ENCODE measurements at regions not wholly inside any gene's neighbourhood (a gene's known extent, or its start where the extent isn't known, plus 50 kb on each side); places are given as distances from the start of the nearest gene placed in this dataset.
"Not testable (repeated sequence)": the region's sequence is repeated elsewhere in the genome, so short reads cannot be mapped to it uniquely, and the experiment has no call there.

DNA sequence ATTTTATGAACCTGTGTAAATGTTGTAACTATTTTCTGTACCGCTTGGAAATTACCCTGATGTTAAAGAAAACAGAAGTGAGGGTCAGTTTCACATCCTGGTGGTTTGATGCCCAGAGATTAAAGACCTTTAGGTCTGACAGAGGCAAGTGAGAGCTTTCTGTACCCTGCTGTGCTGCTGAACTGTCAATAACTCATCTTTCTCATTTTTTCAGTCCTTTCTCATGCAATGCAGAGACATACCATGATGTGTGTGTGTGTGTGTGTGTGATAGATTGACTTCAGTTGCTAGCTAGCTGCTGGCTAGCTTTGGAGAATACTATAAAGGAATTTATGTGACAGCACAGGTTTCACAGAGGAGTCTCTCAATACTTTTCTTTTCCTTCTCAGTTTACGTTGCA lies 2025.6 kb upstream of the LRRTM1 start:
- no peak for TF ChIP-seq CTCF (IDR thresholded peaks at IDR 0.05)

DNA sequence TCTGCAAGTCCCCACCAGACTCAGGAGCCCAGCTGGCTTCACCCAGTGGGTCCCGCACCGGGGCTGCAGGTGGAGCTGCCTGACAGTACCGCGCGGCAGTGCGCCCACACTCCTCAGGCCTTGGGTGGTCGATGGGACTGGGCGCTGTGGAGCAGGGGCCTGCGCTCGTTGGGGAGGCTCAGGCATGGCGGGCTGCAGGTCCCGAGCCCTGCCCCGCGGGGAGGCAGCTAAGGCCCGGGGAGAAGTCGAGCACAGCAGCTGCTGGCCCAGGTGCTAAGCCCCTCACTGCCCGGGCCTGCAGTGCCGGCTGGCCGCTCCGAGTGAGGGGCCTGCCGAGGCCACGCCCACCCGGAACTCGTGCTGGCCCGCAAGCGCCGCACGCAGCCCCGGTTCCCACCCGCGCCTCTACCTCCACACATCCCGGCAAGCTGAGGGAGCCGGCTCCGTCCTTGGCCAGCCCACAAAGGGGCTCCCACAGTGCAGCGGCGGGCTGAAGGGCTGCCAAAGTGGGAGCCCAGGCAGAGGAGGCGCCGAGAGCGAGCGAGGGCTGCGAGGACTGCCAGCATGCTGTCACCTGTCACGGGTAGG lies 2021.7 kb upstream of the LRRTM1 start:
- not testable (repeated sequence) for DNase-seq (ENCODE audit: low spot score); H3K36me3 Mint-ChIP-seq (ENCODE audit: low read depth); H3K27me3 Mint-ChIP-seq (ENCODE audit: low read depth); H3K9me3 Mint-ChIP-seq (ENCODE audit: low read depth); H3K27ac Mint-ChIP-seq (ENCODE audit: unreplicated experiment); H3K4me3 Mint-ChIP-seq (ENCODE audit: unreplicated experiment); H3K4me1 Mint-ChIP-seq (ENCODE audit: low read depth)

More for the DNA sequence above, 2025.6 kb upstream of the LRRTM1 start:
- DNase-seq (ENCODE audit: low spot score), result no peak
- H3K27ac Mint-ChIP-seq (ENCODE audit: unreplicated experiment), result no peak overlapping the region
- no peak overlapping the region for H3K4me3 Mint-ChIP-seq (ENCODE audit: unreplicated experiment)
- no peaks in the 10 kb centered on the region for H3K36me3 Mint-ChIP-seq (ENCODE audit: low read depth)
- no peaks in the 10 kb centered on the region for H3K4me1 Mint-ChIP-seq (ENCODE audit: low read depth)
- peaks cover 3% of the 10 kb centered on the region for H3K9me3 Mint-ChIP-seq (ENCODE audit: low read depth)
- H3K27me3 Mint-ChIP-seq (ENCODE audit: low read depth), result no peaks in the 10 kb centered on the region

DNA sequence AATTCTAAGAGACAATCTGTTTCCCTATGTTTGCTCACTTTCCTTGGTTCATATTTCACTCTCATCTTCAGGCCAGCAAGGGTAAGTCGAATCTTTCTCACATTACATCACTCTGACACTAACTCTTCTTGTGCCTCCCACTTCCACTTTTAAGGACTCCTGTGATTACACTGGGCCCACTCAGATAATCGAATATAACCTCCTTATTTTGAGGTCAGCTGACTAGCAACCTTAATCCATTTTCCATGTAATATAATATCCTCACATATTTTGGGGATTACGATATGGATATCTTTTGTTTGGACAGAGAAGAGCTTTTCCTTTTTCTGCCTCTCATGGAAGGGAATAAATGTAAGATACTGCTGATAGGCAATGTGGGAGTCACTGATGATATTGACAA lies 2015.7 kb upstream of the LRRTM1 start:
- Mint-ChIP-seq H3K27me3 (ENCODE audit: low read depth) (peaks cover 5% of the 10 kb centered on the region), H3K4me3 (ENCODE audit: unreplicated experiment) (no peak overlapping the region), H3K4me1 (ENCODE audit: low read depth) (no peaks in the 10 kb centered on the region), H3K27ac (ENCODE audit: unreplicated experiment) (no peak overlapping the region), H3K9me3 (ENCODE audit: low read depth) (peaks cover 3% of the 10 kb centered on the region), H3K36me3 (ENCODE audit: low read depth) (no peaks in the 10 kb centered on the region)
- no peak for DNase-seq (ENCODE audit: low spot score)
- TF ChIP-seq CTCF (IDR thresholded peaks at IDR 0.05), result no peak

- H3K9me3 Mint-ChIP-seq (ENCODE audit: low read depth), result no peaks in the 10 kb centered on the region
- no peaks in the 10 kb centered on the region for H3K4me1 Mint-ChIP-seq (ENCODE audit: low read depth)
- no peaks in the 10 kb centered on the region for H3K36me3 Mint-ChIP-seq (ENCODE audit: low read depth)
- no peak for DNase-seq (ENCODE audit: low spot score)
- H3K27ac Mint-ChIP-seq (ENCODE audit: unreplicated experiment), result no peak overlapping the region
- no peak overlapping the region for H3K4me3 Mint-ChIP-seq (ENCODE audit: unreplicated experiment)
- no peak for TF ChIP-seq CTCF (IDR thresholded peaks at IDR 0.05)
- H3K27me3 Mint-ChIP-seq (ENCODE audit: low read depth), result peaks cover 6% of the 10 kb centered on the region
These were observed 2012.5 kb upstream of the LRRTM1 start for GRCh38 chr2:82317012-82317411.

- no peak overlapping the region for H3K4me3 Mint-ChIP-seq (ENCODE audit: unreplicated experiment)
- no peak for TF ChIP-seq CTCF (IDR thresholded peaks at IDR 0.05)
- H3K9me3 Mint-ChIP-seq (ENCODE audit: low read depth), result no peaks in the 10 kb centered on the region
- H3K36me3 Mint-ChIP-seq (ENCODE audit: low read depth), result no peaks in the 10 kb centered on the region
- H3K27ac Mint-ChIP-seq (ENCODE audit: unreplicated experiment), result no peak overlapping the region
- H3K4me1 Mint-ChIP-seq (ENCODE audit: low read depth), result no peaks in the 10 kb centered on the region
- H3K27me3 Mint-ChIP-seq (ENCODE audit: low read depth), result peaks cover 6% of the 10 kb centered on the region
- DNase-seq (ENCODE audit: low spot score), result no peak
These were observed 2012.0 kb upstream of the LRRTM1 start for GRCh38 chr2:82316586-82316985.

GRCh38 chr2:82314836-82315472 lies 2010.4 kb upstream of the LRRTM1 start:
- no peak overlapping the region for H3K27ac Mint-ChIP-seq (ENCODE audit: unreplicated experiment)
- H3K36me3 Mint-ChIP-seq (ENCODE audit: low read depth), result no peaks in the 10 kb centered on the region
- no peak for DNase-seq (ENCODE audit: low spot score)

More at GRCh38 chr2:82314836-82315472, 2010.4 kb upstream of the LRRTM1 start:
- Mint-ChIP-seq H3K9me3 (ENCODE audit: low read depth) (no peaks in the 10 kb centered on the region), H3K27me3 (ENCODE audit: low read depth) (peaks cover 6% of the 10 kb centered on the region), H3K4me1 (ENCODE audit: low read depth) (no peaks in the 10 kb centered on the region), H3K4me3 (ENCODE audit: unreplicated experiment) (no peak overlapping the region)
- no peak for TF ChIP-seq CTCF (IDR thresholded peaks at IDR 0.05)

All from chondrocyte (in vitro differentiated cells).